HL-60/S4 treated with phorbol 12-myristate 13-acetate at 8.2 ng/mL for 4 days and 3 days (cell line): ENCODE measurements at regions not wholly inside any gene's neighbourhood (a gene's known extent, or its start where the extent isn't known, plus 50 kb on each side); places are given as distances from the start of the nearest gene placed in this dataset.
"Not testable (repeated sequence)": the region's sequence is repeated elsewhere in the genome, so short reads cannot be mapped to it uniquely, and the experiment has no call there.

Source experiments
- in situ Hi-C: fragments of 300-500 bp; cut with MboI; formaldehyde crosslinking; loops from 2 replicates; pipeline ENCODE4 v1.15.0; 2022; ENCODE audit warnings: low sequenced_read_pairs

GRCh38 chr17:71168053-71168741 is 952.6 kb upstream of the SOX9 start:
- in situ Hi-C loops = no loop called here

- in situ Hi-C loops = no loop called here
These were observed 950.8 kb upstream of the SOX9 start for GRCh38 chr17:71170070-71170469.

DNA sequence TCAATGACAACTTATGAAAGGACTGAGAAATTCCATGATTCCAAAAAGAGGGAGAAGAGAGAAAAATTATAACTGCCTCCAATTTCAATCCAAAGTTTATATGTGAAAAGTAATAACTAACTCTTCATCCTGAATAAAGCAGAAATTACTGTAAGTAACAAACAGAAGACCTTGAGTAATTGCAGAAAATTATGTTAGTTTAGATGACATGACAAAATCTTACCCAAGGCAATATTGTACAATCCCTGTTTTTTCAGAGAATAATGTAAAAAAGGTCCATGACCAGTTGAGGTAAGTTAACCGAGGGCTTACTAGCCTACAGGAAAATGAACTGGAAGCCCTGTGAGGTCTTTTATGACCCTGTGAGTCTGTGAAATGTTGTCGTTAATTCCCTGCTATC is 949.5 kb upstream of the SOX9 start:
- in situ Hi-C loops = no loop called here

- in situ Hi-C loops = no loop called here
These were observed 946.8 kb upstream of the SOX9 start for GRCh38 chr17:71173991-71174390.

DNA sequence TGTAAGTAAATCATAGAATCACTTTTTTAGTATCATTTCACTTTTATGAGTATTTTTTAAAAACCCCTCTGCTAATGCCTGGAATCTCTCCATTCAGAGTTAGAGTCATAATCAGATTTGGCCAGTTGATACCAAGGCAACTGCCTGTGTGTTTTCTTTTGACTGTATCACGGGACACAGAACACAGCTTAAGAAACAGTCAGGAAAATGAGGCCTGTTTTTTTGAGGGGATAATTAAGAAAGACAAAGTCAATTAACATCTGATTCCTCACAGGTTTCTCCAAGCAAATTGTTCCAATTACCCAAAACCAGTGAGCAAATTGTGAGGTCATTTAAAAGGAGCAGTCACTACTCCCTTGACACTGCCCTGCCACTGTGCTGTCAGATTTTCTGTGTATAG is 944.5 kb upstream of the SOX9 start:
- in situ Hi-C loops = no loop called here

GRCh38 chr17:71176928-71177443 is 943.8 kb upstream of the SOX9 start:
- in situ Hi-C loops = no loop called here

GRCh38 chr17:71180801-71181385 is 939.9 kb upstream of the SOX9 start:
- in situ Hi-C loops = no loop called here

GRCh38 chr17:71183066-71183660 is 937.7 kb upstream of the SOX9 start:
- in situ Hi-C loops = no loop called here

DNA sequence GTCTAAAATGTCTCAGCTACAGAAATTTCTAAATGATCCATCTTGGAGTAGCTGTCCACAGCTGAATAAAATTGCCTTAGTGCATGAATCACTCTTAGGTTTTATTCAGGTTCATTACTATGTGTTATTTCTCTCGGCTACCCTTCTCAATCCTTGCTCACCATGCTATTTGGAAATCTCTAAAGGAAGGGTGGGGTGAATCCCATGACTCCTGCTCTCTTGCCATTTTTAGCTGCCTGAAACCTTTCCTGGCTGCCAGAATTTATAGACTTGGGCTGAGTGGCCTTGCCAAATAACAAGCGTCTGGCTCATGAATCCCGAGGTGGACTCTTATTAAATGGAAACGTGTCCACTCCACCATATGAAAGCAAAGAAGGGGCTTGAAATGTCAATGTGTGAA is 936.1 kb upstream of the SOX9 start:
- in situ Hi-C loops = no loop called here

DNA sequence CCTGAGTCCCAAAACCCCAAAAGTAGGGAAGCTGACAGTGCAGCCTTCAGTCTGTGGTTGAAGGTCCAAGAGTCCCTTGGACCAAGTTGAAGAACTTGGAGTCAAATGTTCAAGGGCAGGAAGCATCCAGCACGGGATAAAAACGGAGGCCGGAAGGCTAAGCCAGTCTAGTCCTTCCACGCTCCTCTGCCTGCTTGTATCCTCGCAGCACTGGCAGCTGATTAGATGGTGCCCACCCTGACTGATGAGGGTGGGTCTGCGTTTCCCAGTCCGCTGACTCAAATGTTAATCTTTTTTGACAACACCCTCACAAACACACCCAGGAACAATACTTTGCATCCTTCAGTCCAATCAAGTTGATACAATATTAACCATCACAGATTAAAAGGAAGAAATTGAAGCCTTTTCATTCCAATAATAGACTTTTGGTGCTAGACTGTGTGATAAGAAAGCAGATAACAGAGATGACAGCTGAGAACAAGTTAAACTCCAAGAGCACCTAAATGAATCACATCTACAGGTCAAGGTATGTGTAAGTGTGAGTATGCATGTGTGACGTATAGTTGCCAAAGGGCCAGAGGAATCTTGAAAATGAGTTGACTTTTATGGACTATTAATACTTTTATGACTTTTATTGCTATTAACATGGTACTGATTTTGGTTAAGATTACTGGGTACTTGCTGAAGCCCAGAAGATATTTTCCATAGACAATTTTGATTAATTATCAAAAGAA is 933.5 kb upstream of the SOX9 start:
- in situ Hi-C loops = no loop called here

- in situ Hi-C loops = no loop called here
These were observed 931.9 kb upstream of the SOX9 start for GRCh38 chr17:71188811-71189492.

DNA sequence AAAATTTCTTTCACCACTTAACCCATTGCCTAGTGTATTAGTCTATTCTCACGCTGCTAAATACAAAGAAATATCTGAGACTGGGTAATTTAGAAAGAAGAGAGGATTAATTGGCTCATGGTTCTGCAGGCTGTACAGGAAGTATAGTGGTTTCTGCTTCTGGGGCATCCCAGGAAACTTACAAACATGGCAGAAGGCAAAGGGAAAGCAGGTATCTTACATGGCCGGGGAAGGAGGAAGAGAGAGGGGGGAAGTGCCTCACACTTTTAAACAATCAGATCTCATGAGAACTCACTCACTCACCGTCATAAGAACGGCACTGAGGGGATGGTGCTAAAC is 931.4 kb upstream of the SOX9 start:
- in situ Hi-C loops = no loop called here

DNA sequence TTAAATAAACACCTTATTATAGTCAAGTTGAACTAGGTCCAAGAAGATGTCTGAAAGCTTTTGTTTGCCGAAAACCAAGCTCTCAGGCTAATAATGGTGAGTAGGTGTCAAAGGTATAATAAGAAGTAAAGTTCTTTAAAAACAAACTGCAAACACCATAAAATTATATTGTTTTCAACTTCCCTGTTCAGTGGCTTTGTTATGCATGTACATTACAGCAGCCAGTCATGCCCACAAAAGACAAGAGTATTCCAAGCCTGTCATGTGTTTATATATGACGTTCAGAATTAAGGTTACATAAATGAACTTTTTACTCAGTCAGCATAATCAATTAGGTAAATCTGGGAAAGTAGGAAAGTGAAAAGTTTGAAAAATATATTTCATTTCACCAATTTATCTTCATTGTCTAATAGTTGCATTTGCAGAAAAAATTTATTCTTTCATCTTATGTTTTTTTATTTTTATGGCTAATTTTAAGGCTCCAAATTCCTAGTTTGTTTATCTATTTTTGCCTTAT is 928.7 kb upstream of the SOX9 start:
- in situ Hi-C loops = no loop called here

DNA sequence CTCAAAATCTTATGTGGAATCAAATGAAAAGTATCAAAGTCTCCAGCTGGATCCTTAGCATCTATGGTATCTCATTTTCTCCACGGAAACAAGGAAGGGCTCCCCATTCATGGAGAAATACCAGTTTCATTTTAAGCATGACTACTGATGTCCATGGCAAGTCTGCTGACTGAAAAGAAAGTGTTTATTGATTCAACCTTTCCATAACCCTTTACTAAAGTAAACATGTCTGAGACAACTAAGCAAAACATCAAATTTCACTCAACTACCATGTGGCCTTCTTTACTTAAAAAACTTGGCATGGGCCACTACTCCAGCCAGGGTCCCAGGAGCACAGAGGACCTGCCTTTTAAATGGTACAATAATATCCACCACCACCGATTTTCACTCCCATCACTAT is 928.0 kb upstream of the SOX9 start:
- in situ Hi-C loops = no loop called here

DNA sequence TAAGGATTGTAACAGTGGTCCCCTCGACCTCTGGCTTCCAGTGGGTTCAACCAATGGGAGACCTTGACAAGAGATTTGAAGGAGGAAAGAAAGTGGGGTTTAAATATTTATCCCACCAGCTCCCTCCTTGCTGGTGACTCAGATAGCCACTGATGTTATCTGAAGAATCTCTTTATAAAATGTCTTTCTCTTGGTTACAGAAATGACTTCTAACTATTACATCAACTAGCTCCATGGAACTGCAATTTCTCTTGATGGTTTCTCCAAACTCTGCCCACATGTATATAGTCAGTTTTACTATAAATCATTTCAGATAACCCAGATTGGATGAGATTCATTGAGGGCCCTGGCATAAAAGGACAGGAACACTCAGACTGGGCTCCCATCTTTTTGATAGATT is 920.2 kb upstream of the SOX9 start:
- in situ Hi-C loops = no loop called here

GRCh38 chr17:71201639-71202038 is 919.2 kb upstream of the SOX9 start:
- in situ Hi-C loops = no loop called here

DNA sequence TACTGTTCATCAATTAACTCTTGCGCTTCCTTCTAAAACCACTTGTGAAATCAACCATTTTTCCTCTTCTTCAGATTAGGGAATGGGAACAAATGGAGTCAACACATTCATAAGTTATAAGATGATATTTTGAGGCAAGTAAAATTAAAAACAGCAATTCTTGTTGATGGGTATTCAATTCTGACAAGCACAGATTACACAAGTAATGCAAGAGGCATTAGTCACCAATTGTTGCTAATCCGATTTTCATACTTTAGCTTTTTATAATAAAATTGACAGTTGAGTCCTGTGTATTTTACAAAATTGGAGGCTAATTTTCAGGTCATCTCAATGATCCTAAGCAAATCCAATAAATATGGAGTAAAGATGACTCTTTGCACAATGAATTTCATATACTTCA is 918.4 kb upstream of the SOX9 start:
- in situ Hi-C loops = no loop called here

DNA sequence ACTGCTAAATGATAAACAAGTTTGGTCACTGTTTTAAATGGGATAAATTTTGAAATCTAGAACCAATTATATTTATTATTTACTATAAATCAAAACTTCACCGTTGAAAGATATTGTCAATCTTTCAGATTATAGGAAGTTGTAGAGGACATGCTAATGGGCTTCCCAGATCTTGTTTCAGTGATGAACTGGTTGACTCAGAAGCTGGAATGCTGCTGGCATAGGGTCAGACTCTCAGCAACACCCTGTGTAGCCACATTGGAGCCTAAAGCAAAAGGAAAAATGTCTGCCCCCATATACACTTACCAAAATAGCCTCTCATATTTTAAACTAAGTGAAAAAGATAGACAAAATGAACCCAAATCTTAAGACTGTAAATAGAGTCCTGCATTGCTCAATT is 916.9 kb upstream of the SOX9 start:
- in situ Hi-C loops = no loop called here

DNA sequence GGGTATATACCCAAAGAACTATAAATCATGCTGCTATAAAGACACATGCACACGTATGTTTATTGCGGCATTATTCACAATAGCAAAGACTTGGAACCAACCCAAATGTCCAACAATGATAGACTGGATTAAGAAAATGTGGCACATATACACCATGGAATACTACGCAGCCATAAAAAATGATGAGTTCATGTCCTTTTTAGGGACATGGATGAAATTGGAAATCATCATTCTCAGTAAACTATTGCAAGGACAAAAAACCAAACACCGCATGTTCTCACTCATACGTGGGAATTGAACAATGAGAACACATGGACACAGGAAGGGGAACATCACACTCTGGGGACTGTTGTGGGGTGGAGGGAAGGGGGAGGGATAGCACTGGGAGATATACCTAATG is 914.9 kb upstream of the SOX9 start:
- in situ Hi-C loops = not testable (repeated sequence)

DNA sequence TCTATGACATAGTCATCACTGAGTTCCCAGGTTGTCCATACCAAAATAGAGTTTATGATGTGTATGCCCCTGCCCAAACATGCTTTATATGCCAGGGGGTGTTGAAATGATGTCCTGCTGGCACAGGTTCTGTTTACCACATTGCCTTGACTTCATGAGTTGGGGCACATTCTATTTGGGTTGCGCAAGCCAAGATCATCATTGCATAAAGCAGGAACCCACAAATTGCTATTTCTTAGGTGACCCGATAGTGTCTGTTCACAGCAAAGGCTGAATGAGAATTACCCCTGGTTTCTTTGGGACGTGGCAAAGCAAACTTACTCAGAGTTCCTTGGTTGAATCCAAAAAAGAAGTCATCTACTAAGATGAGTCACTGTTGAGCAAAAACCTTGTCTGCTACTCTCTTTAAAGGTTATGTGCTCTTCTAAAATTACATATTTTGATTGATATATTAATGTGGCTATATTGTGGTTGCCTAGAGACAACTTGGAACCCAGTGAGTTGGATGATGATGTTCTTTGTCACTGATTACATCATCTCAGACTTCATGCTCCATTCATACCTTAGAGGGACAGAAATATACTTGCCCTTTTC is 912.6 kb upstream of the SOX9 start:
- in situ Hi-C loops = no loop called here

GRCh38 chr17:71213936-71214335 is 906.9 kb upstream of the SOX9 start:
- in situ Hi-C loops = no loop called here
